ENCODE measurements at regions not wholly inside any gene's neighbourhood (a gene's known extent, or its start where the extent isn't known, plus 50 kb on each side); places are given as distances from the start of the nearest gene placed in this dataset.

- Histone ChIP-seq H3K27ac (no peak overlapping the region), H3K4me3 (no peak overlapping the region), H3K9me3 (peaks cover 11% of the 10 kb centered on the region), H3K4me1 (no peaks in the 10 kb centered on the region), H3K36me3 (no peaks in the 10 kb centered on the region), H3K27me3 (ENCODE audit: low read depth) (no peaks in the 10 kb centered on the region)
- intact Hi-C loops (cut with DNase I), result no loop called here
- DNase-seq, result no peak
- no peak for TF ChIP-seq CTCF (IDR thresholded peaks at IDR 0.05)
- no peak for ATAC-seq
Measured at GRCh38 chr6:92468066-92468465, 951.3 kb downstream of the EPHA7 start.

- Histone ChIP-seq H3K4me1 (no peaks in the 10 kb centered on the region), H3K27me3 (ENCODE audit: low read depth) (no peaks in the 10 kb centered on the region), H3K9me3 (no peaks in the 10 kb centered on the region), H3K4me3 (no peak overlapping the region), H3K27ac (no peak overlapping the region), H3K36me3 (no peaks in the 10 kb centered on the region)
- intact Hi-C loops (cut with DNase I), result no loop called here
- no peak for DNase-seq
- no peak for TF ChIP-seq CTCF (IDR thresholded peaks at IDR 0.05)
- ATAC-seq, result no peak
Measured at GRCh38 chr6:92460133-92460532, 959.2 kb downstream of the EPHA7 start.

- no peak for DNase-seq
Measured at GRCh38 chr6:92459606-92460005, 959.8 kb downstream of the EPHA7 start.

GRCh38 chr6:92446052-92446451 lies 973.3 kb downstream of the EPHA7 start:
- H3K27me3 ChIP-seq (ENCODE audit: low read depth), result no peaks in the 10 kb centered on the region
- intact Hi-C loops (cut with DNase I), result no loop called here
- no peaks in the 10 kb centered on the region for H3K4me1 ChIP-seq
- no peak for TF ChIP-seq CTCF (IDR thresholded peaks at IDR 0.05)
- no peak overlapping the region for H3K27ac ChIP-seq
- DNase-seq (no peak), ATAC-seq (no peak)
- no peak overlapping the region for H3K4me3 ChIP-seq
- H3K36me3 ChIP-seq, result no peaks in the 10 kb centered on the region
- no peaks in the 10 kb centered on the region for H3K9me3 ChIP-seq

More at GRCh38 chr6:92459606-92460005, 959.8 kb downstream of the EPHA7 start:
- H3K9me3 ChIP-seq, result no peaks in the 10 kb centered on the region
- H3K4me3 ChIP-seq, result no peak overlapping the region
- no peak overlapping the region for H3K27ac ChIP-seq
- no peaks in the 10 kb centered on the region for H3K36me3 ChIP-seq
- no peak for TF ChIP-seq CTCF (IDR thresholded peaks at IDR 0.05)
- ATAC-seq, result no peak
- no peaks in the 10 kb centered on the region for H3K27me3 ChIP-seq (ENCODE audit: low read depth)
- intact Hi-C loops (cut with DNase I), result no loop called here
- no peaks in the 10 kb centered on the region for H3K4me1 ChIP-seq

- TF ChIP-seq CTCF (IDR thresholded peaks at IDR 0.05), result no peak
- H3K27ac ChIP-seq, result no peak overlapping the region
- ATAC-seq (no peak), DNase-seq (no peak)
- H3K4me1 ChIP-seq, result no peaks in the 10 kb centered on the region
- intact Hi-C loops (cut with DNase I), result no loop called here
- H3K9me3 ChIP-seq, result no peaks in the 10 kb centered on the region
- H3K4me3 ChIP-seq, result no peak overlapping the region
- H3K27me3 ChIP-seq (ENCODE audit: low read depth), result no peaks in the 10 kb centered on the region
- no peaks in the 10 kb centered on the region for H3K36me3 ChIP-seq
Measured at GRCh38 chr6:92433911-92434310, 985.4 kb downstream of the EPHA7 start.

GRCh38 chr6:92431502-92431901 lies 987.9 kb downstream of the EPHA7 start:
- no peak for ATAC-seq
- Histone ChIP-seq H3K27ac (no peak overlapping the region), H3K27me3 (ENCODE audit: low read depth) (no peaks in the 10 kb centered on the region), H3K4me1 (no peaks in the 10 kb centered on the region), H3K4me3 (no peak overlapping the region), H3K36me3 (no peaks in the 10 kb centered on the region), H3K9me3 (no peaks in the 10 kb centered on the region)
- no peak for DNase-seq
- intact Hi-C loops (cut with DNase I), result no loop called here
- no peak for TF ChIP-seq CTCF (IDR thresholded peaks at IDR 0.05)

All from lower lobe of right lung (tissue), 2 donors.